Activated T-cell treated with anti-CD3 and anti-CD28 coated beads, Interleukin-2, amount 50 U/mL, for 4 hours (primary cell): ENCODE measurements at regions not wholly inside any gene's neighbourhood (a gene's known extent, or its start where the extent isn't known, plus 50 kb on each side); places are given as distances from the start of the nearest gene placed in this dataset.
A peak's percentile ranks its signal among the peaks of the same experiment; 100 is the strongest.
"Not testable (repeated sequence)": the region's sequence is repeated elsewhere in the genome, so short reads cannot be mapped to it uniquely, and the experiment has no call there.

ENCODE experiments used
- ATAC-seq, 2 donors: fragments of 200-7000 bp; cut with Tn5 transposase; one replicate each; pipeline ENCODE4 v1.10.0; 2021
- DNase-seq: peaks from one replicate; pipeline ENCODE4 v3.0.0-alpha.2; 2020
- H3K27me3 Mint-ChIP-seq: one replicate; pipeline ENCODE4 v1.8.0; 2021; ENCODE audit warnings: low read depth, mixed read lengths
- H3K36me3 Mint-ChIP-seq: one replicate; pipeline ENCODE4 v1.8.0; 2022; ENCODE audit warnings: mixed read lengths; ENCODE audit not compliant: insufficient read depth
- H3K4me1 Mint-ChIP-seq: one replicate; pipeline ENCODE4 v1.8.0; 2021; ENCODE audit warnings: low read depth, mixed read lengths
- H3K4me3 Mint-ChIP-seq: one replicate; pipeline ENCODE4 v1.8.0; 2021; ENCODE audit warnings: mild to moderate bottlenecking, moderate library complexity, mixed read lengths
- H3K9me3 Mint-ChIP-seq: one replicate; pipeline ENCODE4 v1.8.0; 2021; ENCODE audit warnings: mixed read lengths

DNA sequence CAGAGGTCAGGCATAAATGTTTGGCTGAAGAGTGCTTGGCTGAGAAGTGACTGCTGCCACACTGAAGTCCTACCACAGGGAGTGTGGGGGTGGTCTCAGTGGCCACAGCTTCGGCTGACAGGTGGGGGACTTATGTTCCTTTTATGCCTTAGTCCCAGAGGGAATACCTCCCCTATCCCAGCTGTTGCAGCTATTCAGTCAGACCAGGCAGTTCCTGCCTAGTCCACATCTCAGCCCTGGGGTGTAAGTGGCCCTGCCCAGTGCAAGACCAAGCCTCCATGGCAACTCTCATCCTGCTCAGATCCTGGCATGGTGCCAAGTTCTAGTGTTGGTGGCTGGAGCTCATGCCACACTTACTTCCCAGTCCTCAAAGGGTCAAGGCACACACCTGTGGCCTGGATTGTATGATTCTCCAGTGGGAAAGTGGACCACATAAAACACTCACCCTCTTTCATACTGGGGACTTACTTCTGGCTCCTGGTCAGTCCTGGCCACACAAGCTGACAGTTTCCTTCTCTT lies 161.3 kb upstream of the CAND1 start:
- H3K36me3 Mint-ChIP-seq = peaks cover 2% of the 10 kb centered on the region
- ATAC-seq = no peak
- peaks cover 32% of the 10 kb centered on the region for H3K9me3 Mint-ChIP-seq

DNA sequence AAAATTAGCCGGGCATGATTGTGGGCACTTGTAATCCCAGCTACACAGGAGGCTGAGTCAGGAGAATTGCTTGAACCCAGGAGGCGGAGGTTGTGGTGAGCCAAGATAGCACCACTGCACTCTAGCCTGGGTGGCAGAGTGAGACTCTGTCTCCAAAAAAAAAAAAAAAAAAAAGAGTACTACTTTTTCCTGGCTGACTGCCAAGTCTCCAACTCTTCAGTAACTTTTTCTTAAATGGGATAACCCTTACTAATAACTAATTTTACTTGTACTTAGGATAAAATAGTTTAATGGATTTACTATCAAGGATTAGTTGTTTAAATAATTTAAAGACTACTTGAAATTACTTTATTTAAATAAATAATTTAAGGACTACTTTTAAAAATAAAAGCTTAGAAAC lies 158.8 kb upstream of the CAND1 start:
- ATAC-seq, H3K4me3 Mint-ChIP-seq, DNase-seq, H3K4me1 Mint-ChIP-seq, H3K36me3 Mint-ChIP-seq: not testable (repeated sequence)
- peaks cover 27% of the 10 kb centered on the region for H3K9me3 Mint-ChIP-seq
- H3K27me3 Mint-ChIP-seq = peaks cover 11% of the 10 kb centered on the region

More for the DNA sequence above, 161.3 kb upstream of the CAND1 start:
- DNase-seq = no peak
- peaks cover 9% of the 10 kb centered on the region for H3K27me3 Mint-ChIP-seq
- no peaks in the 10 kb centered on the region for H3K4me1 Mint-ChIP-seq
- no peak overlapping the region for H3K4me3 Mint-ChIP-seq

DNA sequence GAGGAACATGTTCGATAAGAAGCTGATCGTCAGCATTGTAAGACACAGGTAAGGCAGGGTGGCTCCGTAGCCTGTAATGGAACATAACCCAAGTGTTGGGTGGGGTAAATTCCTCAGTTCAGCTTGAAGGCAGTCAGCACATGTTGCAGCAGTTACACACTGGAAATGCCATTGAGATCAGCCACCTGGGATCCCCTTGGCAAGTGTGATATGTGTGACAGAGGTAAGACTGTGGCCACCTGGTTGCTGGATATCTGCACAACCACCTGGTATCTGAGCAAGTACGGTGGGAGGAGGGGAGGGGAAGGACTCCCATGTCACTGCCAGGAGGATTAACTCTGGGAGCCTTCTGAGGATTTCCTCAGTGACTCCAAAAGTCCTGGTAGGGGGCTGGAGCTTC lies 158.0 kb upstream of the CAND1 start:
- no peak for DNase-seq
- no peaks in the 10 kb centered on the region for H3K4me1 Mint-ChIP-seq
- peaks cover 11% of the 10 kb centered on the region for H3K27me3 Mint-ChIP-seq
- H3K9me3 Mint-ChIP-seq = peaks cover 19% of the 10 kb centered on the region
- ATAC-seq = no peak
- H3K4me3 Mint-ChIP-seq = no peak overlapping the region
- no peaks in the 10 kb centered on the region for H3K36me3 Mint-ChIP-seq

DNA sequence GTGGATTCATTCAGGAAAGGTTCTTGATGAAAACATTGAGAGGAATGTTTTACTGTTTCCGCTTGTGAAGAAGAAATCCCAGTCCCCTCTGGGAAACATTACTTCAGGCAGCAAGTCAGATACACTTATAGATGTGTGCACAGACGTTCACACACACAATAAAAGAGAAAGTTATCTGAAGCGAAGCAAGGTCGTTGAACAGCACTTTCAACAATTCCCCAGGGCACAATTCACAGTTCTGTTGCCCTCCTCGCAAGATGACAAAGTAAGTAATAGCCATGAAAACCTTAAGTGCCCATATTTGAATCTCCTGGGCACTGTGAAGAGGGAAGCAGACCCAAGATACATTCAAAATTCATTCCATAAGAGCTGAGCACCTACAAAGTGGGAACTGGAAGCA lies 156.6 kb upstream of the CAND1 start:
- no peak for DNase-seq

DNA sequence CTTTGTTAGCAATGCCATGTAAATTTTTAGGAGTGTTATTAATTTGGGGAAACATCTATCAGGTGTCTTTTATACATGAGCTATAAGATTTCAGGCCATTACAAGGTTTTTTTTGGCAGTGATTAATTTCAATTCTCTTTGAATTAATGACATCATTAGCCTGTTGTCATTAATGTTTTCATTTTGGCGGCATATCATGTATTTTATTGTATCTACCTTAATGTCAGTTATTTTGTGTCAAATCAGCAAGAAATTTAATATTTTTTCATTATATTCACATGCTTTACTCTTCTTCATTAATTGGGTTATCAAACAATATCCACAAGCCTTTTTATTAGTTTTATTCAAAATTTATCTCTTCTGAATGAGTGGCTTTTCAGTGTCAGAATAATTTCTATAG lies 153.0 kb upstream of the CAND1 start:
- DNase-seq (no peak), ATAC-seq (no peak)
- no peaks in the 10 kb centered on the region for H3K4me1 Mint-ChIP-seq
- no peaks in the 10 kb centered on the region for H3K36me3 Mint-ChIP-seq
- peaks cover 6% of the 10 kb centered on the region for H3K27me3 Mint-ChIP-seq
- H3K4me3 Mint-ChIP-seq = no peak overlapping the region
- no peaks in the 10 kb centered on the region for H3K9me3 Mint-ChIP-seq

More for the DNA sequence above, 156.6 kb upstream of the CAND1 start:
- Mint-ChIP-seq H3K9me3 (peaks cover 6% of the 10 kb centered on the region), H3K4me3 (no peak overlapping the region), H3K36me3 (no peaks in the 10 kb centered on the region), H3K4me1 (no peaks in the 10 kb centered on the region), H3K27me3 (peaks cover 11% of the 10 kb centered on the region)
- ATAC-seq = no peak

DNA sequence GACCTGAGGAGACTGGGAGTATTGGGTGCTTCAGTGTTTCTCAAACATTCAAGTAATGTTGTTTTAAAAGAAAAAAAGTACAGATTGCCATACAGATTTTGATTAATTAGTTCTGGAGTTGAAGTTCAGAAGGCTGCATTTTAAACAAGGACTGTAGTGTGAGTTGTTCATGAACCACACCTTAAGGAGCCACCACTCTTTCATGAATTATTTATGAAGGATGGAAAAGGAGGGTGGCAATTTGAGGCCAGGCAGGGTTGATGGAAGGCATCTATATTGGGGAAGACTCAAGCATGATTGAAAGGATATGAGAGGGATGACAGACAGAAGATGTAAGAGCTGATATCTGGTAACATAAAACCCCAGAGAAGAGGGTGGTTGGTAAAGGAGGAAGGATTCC lies 146.6 kb upstream of the CAND1 start:
- H3K4me1 Mint-ChIP-seq = no peaks in the 10 kb centered on the region
- H3K27me3 Mint-ChIP-seq = peaks cover 4% of the 10 kb centered on the region
- ATAC-seq = no peak
- no peaks in the 10 kb centered on the region for H3K9me3 Mint-ChIP-seq
- no peak for DNase-seq
- no peak overlapping the region for H3K4me3 Mint-ChIP-seq
- H3K36me3 Mint-ChIP-seq = no peaks in the 10 kb centered on the region

DNA sequence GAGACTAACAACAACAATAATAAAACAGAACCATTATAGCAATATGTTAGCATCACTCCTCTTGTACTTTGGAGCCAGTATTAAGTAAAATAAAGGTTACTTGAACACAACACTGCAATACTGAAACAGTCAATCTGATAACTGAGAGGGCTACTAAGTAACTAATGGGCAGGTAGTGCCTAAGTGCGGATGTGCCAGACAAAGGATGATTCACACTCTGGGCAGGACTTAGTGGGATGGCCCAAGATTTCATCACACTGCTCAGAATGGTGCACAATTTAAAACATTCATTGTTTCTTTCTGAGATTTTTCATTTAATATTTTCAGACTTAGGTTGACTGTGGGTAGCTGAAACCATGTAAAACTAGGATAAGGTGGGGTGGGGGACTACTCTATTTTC lies 131.9 kb upstream of the CAND1 start:
- H3K36me3 Mint-ChIP-seq = no peaks in the 10 kb centered on the region
- ATAC-seq (no peak), DNase-seq (no peak)
- peaks cover 2% of the 10 kb centered on the region for H3K4me1 Mint-ChIP-seq
- H3K27me3 Mint-ChIP-seq = peaks cover 13% of the 10 kb centered on the region
- H3K9me3 Mint-ChIP-seq = no peaks in the 10 kb centered on the region
- H3K4me3 Mint-ChIP-seq = no peak overlapping the region

DNA sequence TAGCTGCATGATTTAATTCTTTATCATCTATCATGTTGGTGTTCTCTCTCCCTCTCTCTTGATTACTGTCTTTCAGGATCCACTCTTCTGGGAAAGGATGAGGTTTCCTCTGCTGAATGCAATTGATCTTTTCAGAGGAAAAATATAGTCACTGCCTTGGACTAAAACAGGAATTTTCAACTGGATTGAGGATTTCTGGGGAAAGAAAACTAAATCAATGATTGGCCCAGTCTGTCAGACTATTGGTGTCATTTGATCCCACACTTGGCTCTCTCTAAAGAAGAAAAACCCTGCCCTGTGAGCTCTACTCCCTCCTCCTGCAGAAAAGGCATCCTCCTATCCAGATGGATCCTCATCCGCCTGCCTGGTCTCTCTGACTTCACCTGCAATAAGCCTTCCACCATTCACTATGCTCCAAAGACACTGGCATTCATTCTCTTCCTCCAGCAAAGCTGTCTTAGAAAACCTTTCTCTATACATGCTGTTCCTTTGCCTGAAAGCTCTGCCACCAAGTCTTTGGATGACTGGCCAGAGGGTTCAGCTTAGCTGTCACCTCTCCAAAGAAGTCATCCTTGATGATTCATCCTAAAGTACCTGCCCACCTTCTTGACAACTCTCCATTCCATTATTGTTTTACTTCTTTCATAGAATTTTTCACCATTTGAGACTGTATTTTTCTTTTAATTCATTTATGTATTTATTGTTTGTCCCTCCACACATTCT lies 127.7 kb upstream of the CAND1 start:
- Mint-ChIP-seq H3K27me3 (peaks cover 13% of the 10 kb centered on the region), H3K4me1 (peaks cover 2% of the 10 kb centered on the region), H3K4me3 (no peak overlapping the region), H3K36me3 (no peaks in the 10 kb centered on the region), H3K9me3 (no peaks in the 10 kb centered on the region)
- ATAC-seq (peak; percentile 87 to 88), DNase-seq (no peak)

DNA sequence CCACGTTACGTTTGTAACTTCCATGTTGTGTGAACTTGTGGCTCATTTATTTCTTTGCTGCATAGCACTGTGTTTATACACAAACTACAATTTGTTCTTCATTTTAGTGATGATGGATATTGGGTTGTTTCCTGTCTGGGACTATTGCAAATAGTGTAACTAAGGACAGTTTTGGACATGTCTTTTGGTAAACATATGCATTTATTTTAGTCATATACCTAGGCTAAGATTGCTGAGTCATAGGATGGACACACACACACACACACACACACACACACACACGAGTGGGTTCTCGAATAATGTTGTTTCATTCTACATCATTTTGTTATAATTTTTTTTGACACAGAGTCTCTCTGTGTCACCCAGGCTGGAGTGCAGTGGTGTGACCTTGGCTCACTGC lies 123.5 kb upstream of the CAND1 start:
- no peaks in the 10 kb centered on the region for H3K36me3 Mint-ChIP-seq
- H3K9me3 Mint-ChIP-seq = no peaks in the 10 kb centered on the region
- peaks cover 7% of the 10 kb centered on the region for H3K4me1 Mint-ChIP-seq

DNA sequence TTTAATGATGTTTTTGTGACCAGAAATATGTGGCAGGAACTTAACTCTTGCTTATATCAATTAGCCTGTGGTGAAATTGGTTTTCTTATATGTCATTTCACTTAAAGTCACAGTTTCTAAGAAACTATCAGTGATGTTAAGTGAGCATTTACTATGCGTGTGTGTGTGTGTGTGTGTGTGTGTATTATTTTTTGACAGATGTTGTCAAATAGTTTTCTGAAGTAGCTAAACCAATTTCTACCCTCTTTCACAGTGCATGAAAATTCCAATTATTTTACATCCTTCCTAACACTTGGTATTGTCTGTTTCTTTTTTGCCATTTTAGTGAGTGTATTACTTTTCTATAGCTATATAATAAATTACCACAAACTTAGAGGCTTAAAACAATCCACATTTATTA lies 122.1 kb upstream of the CAND1 start:
- Mint-ChIP-seq H3K9me3 (no peaks in the 10 kb centered on the region), H3K27me3 (no peaks in the 10 kb centered on the region), H3K4me3 (no peak overlapping the region), H3K4me1 (peaks cover 5% of the 10 kb centered on the region), H3K36me3 (no peaks in the 10 kb centered on the region)
- ATAC-seq = no peak
- no peak for DNase-seq

More for the DNA sequence above, 123.5 kb upstream of the CAND1 start:
- no peak for ATAC-seq
- Mint-ChIP-seq H3K27me3 (no peaks in the 10 kb centered on the region), H3K4me3 (no peak overlapping the region)
- DNase-seq = no peak

DNA sequence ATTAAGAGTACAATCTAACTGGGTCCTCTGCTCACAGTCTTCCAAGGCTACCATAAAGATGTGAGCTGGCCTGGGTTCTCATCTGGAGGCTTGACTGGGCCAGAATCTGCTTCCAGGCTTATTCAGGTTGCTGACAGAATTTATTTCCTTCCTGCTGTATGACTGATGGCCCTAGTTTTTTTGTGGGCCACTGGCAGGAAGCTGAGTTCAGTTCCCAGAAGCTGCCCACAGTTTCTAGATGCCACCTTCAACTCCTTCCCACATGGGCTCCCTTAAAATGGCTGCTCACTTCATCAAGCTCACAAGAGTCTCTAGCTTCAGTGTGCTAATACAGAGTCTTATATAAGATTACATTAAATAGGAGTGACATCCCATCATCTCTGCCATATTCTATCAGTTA lies 121.7 kb upstream of the CAND1 start:
- DNase-seq = no peak
- no peaks in the 10 kb centered on the region for H3K9me3 Mint-ChIP-seq
- no peak for ATAC-seq
- H3K4me3 Mint-ChIP-seq = no peak overlapping the region
- peaks cover 5% of the 10 kb centered on the region for H3K4me1 Mint-ChIP-seq
- H3K36me3 Mint-ChIP-seq = no peaks in the 10 kb centered on the region
- peaks cover under 1% of the 10 kb centered on the region for H3K27me3 Mint-ChIP-seq

DNA sequence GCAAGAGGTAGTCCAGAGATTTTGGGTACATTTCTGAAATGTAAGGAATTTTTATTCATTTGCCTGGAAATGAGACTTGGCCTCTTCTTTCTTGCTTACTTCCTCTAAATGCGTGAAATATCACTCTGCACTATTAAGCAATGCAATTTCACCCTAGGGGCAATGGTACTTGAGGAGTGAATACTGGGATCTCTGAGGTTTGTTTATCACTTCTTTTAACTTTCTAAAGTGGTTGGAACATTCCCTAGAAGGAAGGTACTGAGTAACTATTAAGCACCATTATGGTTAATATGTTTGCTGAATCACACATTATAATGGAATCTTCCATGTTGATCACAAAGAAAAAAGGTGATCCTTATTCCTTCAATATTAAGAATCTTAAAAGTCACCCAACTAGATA lies 120.9 kb upstream of the CAND1 start:
- DNase-seq (no peak), ATAC-seq (no peak)
- Mint-ChIP-seq H3K36me3 (no peaks in the 10 kb centered on the region), H3K27me3 (peaks cover 2% of the 10 kb centered on the region), H3K4me3 (no peak overlapping the region), H3K4me1 (peaks cover 5% of the 10 kb centered on the region), H3K9me3 (no peaks in the 10 kb centered on the region)

DNA sequence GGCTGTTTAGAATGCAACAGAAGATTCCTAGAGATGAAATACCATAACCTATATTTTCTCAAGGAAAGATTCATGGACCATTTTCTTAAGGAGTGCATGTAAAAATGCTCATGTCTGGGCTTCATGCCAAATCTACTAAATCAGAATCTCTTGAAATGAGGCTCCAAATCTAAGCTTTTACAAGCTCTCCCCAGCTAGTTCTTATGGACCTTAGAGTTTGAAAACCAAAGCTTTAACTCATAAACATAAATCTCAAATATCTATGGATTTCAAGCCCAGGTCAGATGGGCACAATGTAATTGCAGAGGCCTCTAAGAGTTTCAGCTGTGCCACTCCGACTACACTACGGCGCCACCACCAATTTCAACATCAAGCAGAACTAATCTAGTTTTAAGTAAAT lies 117.3 kb upstream of the CAND1 start:
- no peaks in the 10 kb centered on the region for H3K9me3 Mint-ChIP-seq
- DNase-seq = no peak
- H3K36me3 Mint-ChIP-seq = no peaks in the 10 kb centered on the region
- no peak for ATAC-seq
- peaks cover 5% of the 10 kb centered on the region for H3K4me1 Mint-ChIP-seq
- no peak overlapping the region for H3K4me3 Mint-ChIP-seq
- H3K27me3 Mint-ChIP-seq = peaks cover 2% of the 10 kb centered on the region

DNA sequence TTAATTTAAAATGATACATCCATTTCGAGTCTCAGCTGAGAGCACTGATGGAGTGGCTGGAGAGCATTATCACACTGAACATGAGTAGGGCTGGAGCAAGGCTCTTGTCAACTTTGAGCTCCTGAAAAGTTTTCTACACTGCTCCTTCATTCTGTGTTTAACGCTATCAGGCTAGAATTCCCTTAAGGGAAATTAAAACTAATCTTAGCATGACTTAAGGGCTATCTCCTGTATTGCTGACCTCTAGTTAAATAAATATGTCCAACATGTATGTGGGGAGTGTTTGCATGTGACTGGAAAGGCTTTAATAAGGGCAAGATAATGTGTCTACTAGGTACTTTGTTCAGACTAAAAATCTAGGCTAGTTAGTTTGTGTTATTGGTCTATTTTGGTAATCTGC lies 116.7 kb upstream of the CAND1 start:
- ATAC-seq = no peak
- H3K4me3 Mint-ChIP-seq = no peak overlapping the region

DNA sequence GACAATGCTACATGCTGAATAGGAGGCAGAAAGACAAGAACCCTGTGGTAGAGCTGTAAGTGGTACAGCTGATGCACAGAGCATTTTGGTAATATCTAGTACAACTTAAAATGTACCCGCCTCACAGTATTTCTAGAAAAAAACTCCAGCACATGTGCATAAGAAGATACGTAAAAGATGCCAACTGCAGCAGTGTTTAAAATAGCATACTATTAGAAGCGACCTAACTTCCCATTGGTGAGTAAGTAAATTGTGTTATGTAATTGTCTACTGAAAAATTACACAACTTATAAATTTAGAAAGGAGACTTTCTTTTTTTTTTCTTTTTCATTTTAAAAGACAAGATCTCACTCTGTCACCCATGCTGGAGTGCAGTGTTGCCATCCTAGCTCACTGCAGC lies 114.3 kb upstream of the CAND1 start:
- Mint-ChIP-seq H3K4me3 (no peak overlapping the region), H3K36me3 (no peaks in the 10 kb centered on the region), H3K4me1 (no peaks in the 10 kb centered on the region), H3K9me3 (no peaks in the 10 kb centered on the region), H3K27me3 (peaks cover 2% of the 10 kb centered on the region)
- no peak for ATAC-seq
- DNase-seq = no peak

More for the DNA sequence above, 116.7 kb upstream of the CAND1 start:
- Mint-ChIP-seq H3K4me1 (peaks cover 2% of the 10 kb centered on the region), H3K27me3 (peaks cover 2% of the 10 kb centered on the region), H3K36me3 (no peaks in the 10 kb centered on the region), H3K9me3 (no peaks in the 10 kb centered on the region)
- DNase-seq = no peak
